MM.1S (cell line): ENCODE measurements at regions not wholly inside any gene's neighbourhood (a gene's known extent, or its start where the extent isn't known, plus 50 kb on each side); places are given as distances from the start of the nearest gene placed in this dataset.

Experiments used
- DNase-seq: peaks from one replicate; pipeline ENCODE4 v3.0.0-alpha.2; 2015
- H2AFZ ChIP-seq: fragments of 300-600 bp; sonication (generic); 2 replicates; pipeline ENCODE4 v1.6.0; 2016; ENCODE audit warnings: antibody characterized with exemption, low read length
- H3F3A ChIP-seq: fragments of 300-600 bp; sonication (generic); 2 replicates; pipeline ENCODE4 v1.6.1; 2016; ENCODE audit warnings: mild to moderate bottlenecking, antibody characterized with exemption, low read length, moderate library complexity, mixed read lengths; ENCODE audit not compliant: insufficient read depth
- H3K27ac ChIP-seq: fragments of 300-600 bp; sonication (generic); 2 replicates; pipeline ENCODE4 v1.5.1; 2016; ENCODE audit warnings: mild to moderate bottlenecking, low read length
- H3K27me3 ChIP-seq: fragments of 300-600 bp; sonication (generic); replicated peaks from 2 replicates; pipeline ENCODE4 v1.6.0; 2016; ENCODE audit warnings: low read length; ENCODE audit not compliant: insufficient read depth
- H3K36me3 ChIP-seq: fragments of 300-600 bp; sonication (generic); replicated peaks from 2 replicates; pipeline ENCODE4 v1.6.1; 2016; ENCODE audit warnings: mild to moderate bottlenecking, low read length, mixed read lengths; ENCODE audit not compliant: insufficient read depth
- H3K4me1 ChIP-seq: fragments of 300-600 bp; sonication (generic); 2 replicates; pipeline ENCODE4 v1.6.1; 2016; ENCODE audit warnings: low read length, mixed read lengths
- H3K4me2 ChIP-seq: fragments of 300-600 bp; sonication (generic); 2 replicates; pipeline ENCODE4 v1.6.0; 2016; ENCODE audit warnings: low read depth, low read length
- H3K4me3 ChIP-seq: fragments of 300-600 bp; sonication (generic); 2 replicates; pipeline ENCODE4 v1.5.1; 2016; ENCODE audit warnings: low read length, mixed read lengths
- H3K79me2 ChIP-seq: fragments of 300-600 bp; sonication (generic); 2 replicates; pipeline ENCODE4 v1.6.1; 2016; ENCODE audit warnings: mixed run types, low read length, mixed read lengths
- H3K9ac ChIP-seq: fragments of 300-600 bp; sonication (generic); 2 replicates; pipeline ENCODE4 v1.6.1; 2016; ENCODE audit warnings: low read length, mixed read lengths
- H3K9me2 ChIP-seq: fragments of 300-600 bp; sonication (generic); replicated peaks from 2 replicates; pipeline ENCODE4 v1.6.1; 2016; ENCODE audit warnings: mild to moderate bottlenecking, low read length, mixed read lengths; ENCODE audit not compliant: insufficient read depth
- H3K9me3 ChIP-seq: fragments of 300-600 bp; sonication (generic); replicated peaks from 2 replicates; pipeline ENCODE4 v1.6.1; 2016; ENCODE audit warnings: mild to moderate bottlenecking, low read length, mixed read lengths; ENCODE audit not compliant: insufficient read depth
- H4K20me1 ChIP-seq: fragments of 300-600 bp; sonication (generic); 2 replicates; pipeline ENCODE4 v1.6.1; 2016; ENCODE audit warnings: mild to moderate bottlenecking, low read length, moderate library complexity, mixed read lengths; ENCODE audit not compliant: insufficient read depth
- EZH2 ChIP-seq: fragments of 300-600 bp; sonication (generic); optimal IDR thresholded peaks from 2 replicates; pipeline ENCODE3; 2017; ENCODE audit warnings: low read depth, mild to moderate bottlenecking, antibody characterized with exemption, low read length, mixed read lengths
- EZH2phosphoT487 ChIP-seq: fragments of 300-600 bp; sonication (generic); IDR thresholded peaks from 2 replicates; pipeline ENCODE4 v1.6.1; 2018; ENCODE audit warnings: antibody characterized with exemption, low read length
- TF ChIP-seq, protein P1 (sequence below): fragments of 300-600 bp; sonication (generic); IDR thresholded peaks from 2 replicates; pipeline ENCODE4 v1.5.1; 2016; ENCODE audit warnings: antibody characterized with exemption, low read length, mixed read lengths

DNA sequence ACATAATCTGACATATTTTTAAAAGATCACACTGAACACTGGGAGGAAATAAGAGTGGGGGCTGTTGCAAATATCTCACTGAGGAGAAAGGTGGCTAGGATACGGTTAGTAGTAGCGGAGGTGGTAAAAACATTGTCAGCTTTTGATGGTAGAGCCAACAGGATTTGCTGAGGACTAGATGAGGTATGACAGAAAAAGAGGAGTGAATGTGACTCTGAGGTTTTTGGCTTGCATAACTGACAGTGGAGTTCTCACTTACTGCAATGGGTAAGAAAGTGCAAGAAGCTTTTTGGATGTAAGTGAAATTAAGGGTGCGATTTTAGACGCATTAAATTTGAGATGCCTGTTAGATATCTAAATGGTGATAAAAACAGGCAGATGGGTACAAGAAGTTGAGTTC lies 102.0 kb upstream of the MBL2 start:
- no peak overlapping the region for H3K4me2 ChIP-seq
- H3K27me3 ChIP-seq, result no peaks in the 10 kb centered on the region
- no peak overlapping the region for H3K9ac ChIP-seq
- H3K4me3 ChIP-seq, result no peak overlapping the region
- H3K9me3 ChIP-seq, result no peaks in the 10 kb centered on the region
- no peak for DNase-seq
- H3K4me1 ChIP-seq, result peaks cover 18% of the 10 kb centered on the region
- no peaks in the 10 kb centered on the region for H3K36me3 ChIP-seq
- no peak overlapping the region for H2AFZ ChIP-seq
- H3K27ac ChIP-seq, result no peak overlapping the region
- no peaks in the 10 kb centered on the region; the same call in 1 of the 2 replicates for H3F3A ChIP-seq
- no peaks in the 10 kb centered on the region for H3K9me2 ChIP-seq
- H3K79me2 ChIP-seq, result no peaks in the 10 kb centered on the region
- H4K20me1 ChIP-seq, result no peaks in the 10 kb centered on the region
- TF ChIP-seq EZH2, result no peak
- TF ChIP-seq EZH2phosphoT487, result no peak
- TF ChIP-seq, protein P1, sequence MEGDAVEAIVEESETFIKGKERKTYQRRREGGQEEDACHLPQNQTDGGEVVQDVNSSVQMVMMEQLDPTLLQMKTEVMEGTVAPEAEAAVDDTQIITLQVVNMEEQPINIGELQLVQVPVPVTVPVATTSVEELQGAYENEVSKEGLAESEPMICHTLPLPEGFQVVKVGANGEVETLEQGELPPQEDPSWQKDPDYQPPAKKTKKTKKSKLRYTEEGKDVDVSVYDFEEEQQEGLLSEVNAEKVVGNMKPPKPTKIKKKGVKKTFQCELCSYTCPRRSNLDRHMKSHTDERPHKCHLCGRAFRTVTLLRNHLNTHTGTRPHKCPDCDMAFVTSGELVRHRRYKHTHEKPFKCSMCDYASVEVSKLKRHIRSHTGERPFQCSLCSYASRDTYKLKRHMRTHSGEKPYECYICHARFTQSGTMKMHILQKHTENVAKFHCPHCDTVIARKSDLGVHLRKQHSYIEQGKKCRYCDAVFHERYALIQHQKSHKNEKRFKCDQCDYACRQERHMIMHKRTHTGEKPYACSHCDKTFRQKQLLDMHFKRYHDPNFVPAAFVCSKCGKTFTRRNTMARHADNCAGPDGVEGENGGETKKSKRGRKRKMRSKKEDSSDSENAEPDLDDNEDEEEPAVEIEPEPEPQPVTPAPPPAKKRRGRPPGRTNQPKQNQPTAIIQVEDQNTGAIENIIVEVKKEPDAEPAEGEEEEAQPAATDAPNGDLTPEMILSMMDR, result no peak

DNA sequence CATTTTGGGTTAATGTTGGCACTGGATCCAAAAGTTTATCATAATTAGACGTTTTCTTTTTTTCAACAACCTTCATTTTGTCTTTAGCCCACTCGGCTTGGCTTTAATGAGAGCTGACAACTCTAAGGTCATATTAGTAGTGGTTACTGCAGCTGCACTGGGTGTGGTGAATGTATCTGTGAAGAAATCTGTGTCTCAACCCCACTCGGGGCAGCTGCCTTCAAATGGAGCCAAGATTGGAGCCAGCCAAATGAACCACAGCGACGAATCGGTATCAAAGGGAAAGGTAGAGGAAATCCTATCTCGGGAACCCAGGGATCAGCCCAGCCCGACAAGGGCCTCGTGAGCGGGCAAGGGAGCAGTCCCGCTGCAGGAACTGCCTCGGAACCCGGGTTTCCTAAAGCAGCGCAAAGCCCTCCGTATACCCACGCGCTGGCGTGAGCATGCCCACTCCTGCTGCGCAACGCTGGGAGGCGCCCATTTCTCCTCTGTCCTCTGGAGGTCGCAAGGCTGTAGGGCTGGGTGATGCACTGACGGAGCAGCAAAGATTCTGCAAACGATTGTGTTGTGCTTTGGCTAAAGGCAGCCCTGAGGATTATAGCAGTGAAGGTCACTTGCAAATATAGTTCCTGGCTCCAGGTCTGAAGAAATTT lies 98.7 kb upstream of the MBL2 start:
- no peak overlapping the region for H3K27ac ChIP-seq
- H3K36me3 ChIP-seq, result no peaks in the 10 kb centered on the region
- no peaks in the 10 kb centered on the region for H3K79me2 ChIP-seq
- H3K9me2 ChIP-seq, result no peaks in the 10 kb centered on the region
- no peak overlapping the region for H2AFZ ChIP-seq
- no peaks in the 10 kb centered on the region for H3K27me3 ChIP-seq
- H3K4me1 ChIP-seq, result peaks cover 6% of the 10 kb centered on the region
- H3F3A ChIP-seq, result no peaks in the 10 kb centered on the region
- H3K4me2 ChIP-seq, result no peak overlapping the region
- no peak overlapping the region for H3K9ac ChIP-seq
- no peaks in the 10 kb centered on the region for H3K9me3 ChIP-seq
- no peak overlapping the region for H3K4me3 ChIP-seq
- DNase-seq, result no peak
- H4K20me1 ChIP-seq, result no peaks in the 10 kb centered on the region
- TF ChIP-seq, protein P1, result no peak
- no peak for TF ChIP-seq EZH2phosphoT487
- no peak for TF ChIP-seq EZH2

DNA sequence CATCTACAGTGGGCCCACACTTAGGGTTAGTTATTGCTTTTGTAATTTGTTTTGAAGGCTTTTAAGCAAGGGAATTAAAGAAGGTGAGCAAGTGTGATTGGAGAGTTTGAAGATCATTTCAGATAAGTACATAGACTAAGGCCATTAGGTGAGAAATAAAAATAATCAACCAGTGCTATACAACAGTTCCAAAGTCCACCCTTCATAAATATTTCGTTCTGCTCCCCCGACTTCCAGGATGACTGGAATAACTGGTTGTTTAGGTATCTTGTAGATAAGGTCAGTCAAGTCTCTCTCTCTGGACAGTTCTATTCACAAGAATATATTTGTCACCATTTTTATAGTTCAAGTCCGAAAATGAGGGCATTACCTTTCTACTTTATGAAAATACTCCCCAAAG lies 98.0 kb upstream of the MBL2 start:
- H2AFZ ChIP-seq, result no peak overlapping the region
- H3F3A ChIP-seq, result no peaks in the 10 kb centered on the region
- no peaks in the 10 kb centered on the region for H3K27me3 ChIP-seq
- DNase-seq, result no peak
- H3K27ac ChIP-seq, result no peak overlapping the region
- TF ChIP-seq, protein P1, result no peak
- TF ChIP-seq EZH2, result no peak
- no peak for TF ChIP-seq EZH2phosphoT487
- H3K36me3 ChIP-seq, result no peaks in the 10 kb centered on the region
- H3K4me1 ChIP-seq, result no peaks in the 10 kb centered on the region
- H3K79me2 ChIP-seq, result no peaks in the 10 kb centered on the region
- H3K4me3 ChIP-seq, result no peak overlapping the region
- H3K4me2 ChIP-seq, result no peak overlapping the region
- no peak overlapping the region for H3K9ac ChIP-seq
- no peaks in the 10 kb centered on the region for H3K9me2 ChIP-seq
- no peaks in the 10 kb centered on the region for H4K20me1 ChIP-seq
- no peaks in the 10 kb centered on the region for H3K9me3 ChIP-seq
